ENCODE measurements at regions not wholly inside any gene's neighbourhood (a gene's known extent, or its start where the extent isn't known, plus 50 kb on each side); places are given as distances from the start of the nearest gene placed in this dataset.

DNA sequence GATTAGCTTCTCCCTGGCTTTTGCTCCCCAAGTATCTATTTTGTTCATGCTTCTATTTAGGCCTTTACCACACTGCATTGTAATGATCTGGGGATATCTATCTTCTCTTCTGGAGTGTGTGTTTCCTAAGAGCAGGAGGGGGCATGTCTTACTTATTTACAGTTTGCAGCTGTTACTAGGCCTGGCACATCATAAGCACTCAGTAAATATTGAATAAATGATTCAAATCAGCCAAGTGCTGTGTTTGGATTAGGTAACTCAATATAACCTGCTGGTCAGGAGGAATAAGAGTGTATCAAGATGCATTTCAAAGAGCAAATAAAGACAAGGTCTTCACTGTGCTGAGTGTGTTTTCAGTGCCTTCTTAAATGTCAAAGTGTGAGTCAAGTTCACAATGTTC lies 186.1 kb downstream of the FOXG1 start:
- TF ChIP-seq ETV6 (IDR thresholded peaks at IDR 0.05; ENCODE audit: borderline replicate concordance in 1 of 2, low read depth in 2 of 2, low read length in 1 of 2) (no peak), ETV6 (CRISPR knock-in tag; IDR thresholded peaks at IDR 0.05; ENCODE audit: borderline replicate concordance) (no peak), ZNF134 (CRISPR knock-in tag; conservative IDR thresholded peaks at IDR 0.05) (no peak), BRCA1 (IDR thresholded peaks at IDR 0.05) (no peak), BRCA1 (CRISPR knock-in tag; IDR thresholded peaks at IDR 0.05) (no peak), CHD1 (IDR thresholded peaks at IDR 0.05; ENCODE audit: low read length) (no peak), GABPA (tag; conservative IDR thresholded peaks at IDR 0.05; ENCODE audit: low read depth) (no peak)
- TF ChIP-seq, protein P1, sequence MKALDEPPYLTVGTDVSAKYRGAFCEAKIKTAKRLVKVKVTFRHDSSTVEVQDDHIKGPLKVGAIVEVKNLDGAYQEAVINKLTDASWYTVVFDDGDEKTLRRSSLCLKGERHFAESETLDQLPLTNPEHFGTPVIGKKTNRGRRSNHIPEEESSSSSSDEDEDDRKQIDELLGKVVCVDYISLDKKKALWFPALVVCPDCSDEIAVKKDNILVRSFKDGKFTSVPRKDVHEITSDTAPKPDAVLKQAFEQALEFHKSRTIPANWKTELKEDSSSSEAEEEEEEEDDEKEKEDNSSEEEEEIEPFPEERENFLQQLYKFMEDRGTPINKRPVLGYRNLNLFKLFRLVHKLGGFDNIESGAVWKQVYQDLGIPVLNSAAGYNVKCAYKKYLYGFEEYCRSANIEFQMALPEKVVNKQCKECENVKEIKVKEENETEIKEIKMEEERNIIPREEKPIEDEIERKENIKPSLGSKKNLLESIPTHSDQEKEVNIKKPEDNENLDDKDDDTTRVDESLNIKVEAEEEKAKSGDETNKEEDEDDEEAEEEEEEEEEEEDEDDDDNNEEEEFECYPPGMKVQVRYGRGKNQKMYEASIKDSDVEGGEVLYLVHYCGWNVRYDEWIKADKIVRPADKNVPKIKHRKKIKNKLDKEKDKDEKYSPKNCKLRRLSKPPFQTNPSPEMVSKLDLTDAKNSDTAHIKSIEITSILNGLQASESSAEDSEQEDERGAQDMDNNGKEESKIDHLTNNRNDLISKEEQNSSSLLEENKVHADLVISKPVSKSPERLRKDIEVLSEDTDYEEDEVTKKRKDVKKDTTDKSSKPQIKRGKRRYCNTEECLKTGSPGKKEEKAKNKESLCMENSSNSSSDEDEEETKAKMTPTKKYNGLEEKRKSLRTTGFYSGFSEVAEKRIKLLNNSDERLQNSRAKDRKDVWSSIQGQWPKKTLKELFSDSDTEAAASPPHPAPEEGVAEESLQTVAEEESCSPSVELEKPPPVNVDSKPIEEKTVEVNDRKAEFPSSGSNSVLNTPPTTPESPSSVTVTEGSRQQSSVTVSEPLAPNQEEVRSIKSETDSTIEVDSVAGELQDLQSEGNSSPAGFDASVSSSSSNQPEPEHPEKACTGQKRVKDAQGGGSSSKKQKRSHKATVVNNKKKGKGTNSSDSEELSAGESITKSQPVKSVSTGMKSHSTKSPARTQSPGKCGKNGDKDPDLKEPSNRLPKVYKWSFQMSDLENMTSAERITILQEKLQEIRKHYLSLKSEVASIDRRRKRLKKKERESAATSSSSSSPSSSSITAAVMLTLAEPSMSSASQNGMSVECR (CRISPR knock-in tag; IDR thresholded peaks at IDR 0.05) = no peak
- TF ChIP-seq, protein P2, sequence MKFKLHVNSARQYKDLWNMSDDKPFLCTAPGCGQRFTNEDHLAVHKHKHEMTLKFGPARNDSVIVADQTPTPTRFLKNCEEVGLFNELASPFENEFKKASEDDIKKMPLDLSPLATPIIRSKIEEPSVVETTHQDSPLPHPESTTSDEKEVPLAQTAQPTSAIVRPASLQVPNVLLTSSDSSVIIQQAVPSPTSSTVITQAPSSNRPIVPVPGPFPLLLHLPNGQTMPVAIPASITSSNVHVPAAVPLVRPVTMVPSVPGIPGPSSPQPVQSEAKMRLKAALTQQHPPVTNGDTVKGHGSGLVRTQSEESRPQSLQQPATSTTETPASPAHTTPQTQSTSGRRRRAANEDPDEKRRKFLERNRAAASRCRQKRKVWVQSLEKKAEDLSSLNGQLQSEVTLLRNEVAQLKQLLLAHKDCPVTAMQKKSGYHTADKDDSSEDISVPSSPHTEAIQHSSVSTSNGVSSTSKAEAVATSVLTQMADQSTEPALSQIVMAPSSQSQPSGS (CRISPR knock-in tag; IDR thresholded peaks at IDR 0.05) = no peak
